Hypothalamus (tissue), 51 donors: ENCODE measurements at regions not wholly inside any gene's neighbourhood (a gene's known extent, or its start where the extent isn't known, plus 50 kb on each side); places are given as distances from the start of the nearest gene placed in this dataset.
A peak's percentile ranks its signal among the peaks of the same experiment; 100 is the strongest.
"Not testable (repeated sequence)": the region's sequence is repeated elsewhere in the genome, so short reads cannot be mapped to it uniquely, and the experiment has no call there.

ENCODE experiments used
- DNase-seq, 51 donors: peaks; one replicate each; lab custom pipeline; 2025; lab: John Stamatoyannopoulos, UW

GRCh38 chr6:99801805-99802204, 192.2 kb downstream of the MCHR2 start:
- no peak for DNase-seq

DNA sequence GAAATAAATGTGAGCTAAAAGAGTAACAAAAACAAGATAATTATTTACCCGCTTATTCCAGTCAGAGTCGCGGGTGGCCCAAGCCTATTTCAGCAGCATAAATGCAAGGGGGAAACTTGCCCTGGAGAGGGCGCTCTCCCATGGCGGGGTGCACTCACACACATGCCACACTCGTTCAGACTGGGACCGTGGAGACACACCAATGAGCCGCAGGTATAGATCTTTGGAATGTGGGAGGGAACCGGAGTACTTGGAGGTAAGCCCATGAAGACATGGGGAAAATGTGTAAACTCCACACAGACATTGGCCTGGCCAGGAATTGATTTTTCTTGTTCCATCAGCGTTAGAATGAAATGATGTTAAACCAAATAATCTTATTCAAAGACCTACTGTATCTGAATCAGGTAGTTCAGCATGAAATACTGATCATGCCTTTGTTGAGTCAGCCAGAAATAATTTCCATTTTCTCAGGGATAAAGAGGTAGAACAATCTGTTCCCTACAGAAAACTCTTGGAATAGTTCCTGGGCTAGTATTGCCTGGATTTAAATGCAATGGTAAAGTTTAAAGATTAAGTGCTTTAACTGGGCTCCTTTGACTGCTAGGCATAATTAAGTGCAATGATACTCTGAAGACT, 191.5 kb downstream of the MCHR2 start:
- no peak for DNase-seq

DNA sequence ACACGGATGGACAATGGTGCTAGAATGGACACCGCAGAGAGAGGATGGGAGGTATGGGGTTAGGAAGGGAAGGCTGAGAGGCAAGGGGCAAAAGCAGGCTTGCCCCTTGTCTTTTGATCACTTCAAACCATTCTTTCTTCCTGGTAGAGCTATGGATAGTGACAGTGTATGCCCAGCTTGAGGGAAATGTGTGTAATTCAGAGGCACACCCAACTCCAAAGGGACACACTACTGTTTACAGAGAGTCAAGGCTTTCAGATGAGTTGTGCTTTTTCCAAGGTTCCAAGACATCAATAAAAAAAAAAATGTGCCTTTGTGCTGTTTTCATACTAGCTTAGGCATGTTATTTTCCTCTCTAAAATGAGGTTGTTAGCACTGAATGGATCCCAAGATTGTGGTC, 185.0 kb downstream of the MCHR2 start:
- DNase-seq: no peak

DNA sequence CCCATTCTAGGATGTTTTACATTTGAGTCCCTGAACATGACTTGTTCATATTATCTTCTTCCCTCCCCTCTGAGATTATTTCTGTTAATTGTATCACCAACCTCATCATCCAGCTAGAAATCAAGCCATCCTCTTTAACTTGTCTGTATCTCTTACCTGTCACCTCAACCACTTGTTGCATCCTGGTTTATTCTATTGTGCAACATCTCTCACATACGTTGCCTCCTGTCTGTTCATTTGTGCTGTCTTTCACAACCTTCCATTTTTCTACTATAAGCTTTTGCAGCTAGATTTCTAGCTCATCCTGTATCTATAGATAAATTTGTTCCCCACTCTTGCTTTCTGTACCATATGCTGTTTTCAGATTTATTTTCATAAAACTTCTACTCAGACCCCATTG, 183.7 kb downstream of the MCHR2 start:
- DNase-seq: no peak

- DNase-seq: no peak
Measured at GRCh38 chr6:99810942-99811620, 182.9 kb downstream of the MCHR2 start.

DNA sequence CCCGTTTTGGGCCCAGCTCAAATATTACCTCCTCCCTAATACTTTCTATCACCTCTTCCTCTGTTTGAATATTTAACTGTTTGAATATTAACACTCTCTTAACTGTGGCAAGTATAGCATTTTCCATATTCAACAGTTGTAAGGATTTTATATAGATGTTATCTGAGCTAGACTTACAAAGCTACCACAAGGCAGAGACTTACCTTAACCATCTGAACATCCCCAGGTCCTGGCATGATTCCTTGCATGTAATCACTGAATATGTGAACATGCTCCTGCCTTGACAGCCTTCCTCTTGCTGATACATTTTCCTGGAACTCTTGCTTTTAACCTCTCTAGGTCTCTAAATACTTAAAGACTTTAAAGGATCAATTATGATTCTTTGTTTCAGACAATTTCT, 182.4 kb downstream of the MCHR2 start:
- no peak for DNase-seq

DNA sequence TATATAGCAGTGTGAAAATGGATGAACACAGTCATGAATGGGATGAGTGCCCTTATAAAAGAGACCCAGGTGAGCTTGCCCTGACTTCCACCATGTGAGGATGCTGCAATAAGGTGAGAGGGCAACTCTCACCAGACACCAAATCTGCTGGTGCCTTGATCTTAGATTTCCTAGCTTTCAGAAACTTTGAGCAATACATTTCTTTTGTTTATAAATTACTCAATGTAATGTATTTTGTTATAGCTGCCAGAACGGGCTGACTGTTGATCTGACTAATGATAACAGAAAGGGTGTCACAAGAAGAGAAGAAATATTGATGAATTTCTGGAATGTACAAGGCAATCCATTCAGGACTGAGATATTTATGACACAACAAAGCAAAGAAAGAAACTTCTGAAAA, 180.5 kb downstream of the MCHR2 start:
- DNase-seq: no peak

DNA sequence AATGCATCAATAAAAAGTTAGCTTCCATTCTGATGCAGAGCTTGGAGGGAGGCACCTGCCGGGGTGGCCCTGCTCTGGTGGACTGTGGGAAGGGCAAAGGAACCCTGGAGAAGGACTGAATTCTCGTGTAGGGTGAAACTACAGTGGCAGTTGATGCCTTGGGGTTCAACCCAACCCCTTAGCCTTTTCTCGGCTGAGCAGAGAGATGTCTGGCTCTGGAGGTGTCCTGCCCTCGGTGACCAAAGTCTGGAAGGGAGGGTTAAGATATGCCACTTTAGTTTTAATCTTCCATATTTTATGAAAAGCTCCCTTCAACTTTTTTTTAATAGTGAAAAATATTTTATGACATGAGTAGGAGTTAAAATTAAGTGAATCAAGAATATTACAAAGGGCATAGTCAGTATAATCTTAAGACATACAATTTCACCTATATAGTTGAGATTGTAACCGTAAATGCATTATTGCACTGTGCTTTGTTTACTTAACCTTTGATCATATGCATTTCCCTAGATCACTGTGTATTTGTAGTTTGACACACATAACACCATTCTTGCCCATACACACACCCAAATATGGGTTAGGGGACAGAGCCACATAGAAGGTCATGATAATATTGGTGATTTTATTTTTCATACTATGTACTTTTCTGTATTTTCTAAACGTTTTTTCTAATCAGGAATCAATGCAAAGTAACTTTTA, 179.6 kb downstream of the MCHR2 start:
- DNase-seq: no peak

DNA sequence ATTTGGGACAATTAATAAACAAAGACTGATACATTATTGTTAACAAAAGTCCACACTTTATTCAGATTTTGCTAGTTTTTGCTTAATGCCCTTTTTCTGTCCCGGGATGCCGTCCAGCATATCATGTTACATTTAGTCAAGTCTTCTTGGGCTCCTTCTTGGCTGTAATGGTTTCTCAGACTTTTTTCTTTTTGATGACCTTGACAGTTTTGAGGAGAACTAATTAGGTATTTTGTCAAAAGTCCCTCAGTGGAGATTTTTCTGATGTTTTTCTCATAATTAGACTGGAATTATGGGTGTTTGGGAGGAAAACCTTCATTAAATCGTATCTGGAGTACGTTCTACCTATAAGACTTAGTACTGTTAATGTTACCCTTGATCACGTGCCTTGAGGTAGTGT, 177.2 kb downstream of the MCHR2 start:
- no peak for DNase-seq

DNA sequence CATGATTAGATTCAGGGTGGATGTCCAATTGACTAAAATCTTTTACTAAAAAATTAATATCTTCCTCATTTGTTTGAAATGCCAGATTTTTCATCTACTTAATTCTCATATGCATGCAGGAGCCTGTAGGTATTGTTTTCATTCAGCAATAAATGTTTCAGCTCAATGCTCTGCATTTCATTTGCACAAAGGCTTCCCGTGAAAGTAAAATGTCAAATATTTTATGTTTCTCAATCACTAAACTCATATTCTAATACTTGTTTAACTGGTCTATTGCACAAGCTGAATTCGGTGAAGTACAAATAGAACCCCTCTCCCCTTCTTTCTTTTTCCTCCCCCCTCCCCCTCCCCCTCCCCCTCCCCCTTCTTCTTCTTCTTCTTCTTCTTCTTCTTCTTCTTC, 175.9 kb downstream of the MCHR2 start:
- no peak for DNase-seq

DNA sequence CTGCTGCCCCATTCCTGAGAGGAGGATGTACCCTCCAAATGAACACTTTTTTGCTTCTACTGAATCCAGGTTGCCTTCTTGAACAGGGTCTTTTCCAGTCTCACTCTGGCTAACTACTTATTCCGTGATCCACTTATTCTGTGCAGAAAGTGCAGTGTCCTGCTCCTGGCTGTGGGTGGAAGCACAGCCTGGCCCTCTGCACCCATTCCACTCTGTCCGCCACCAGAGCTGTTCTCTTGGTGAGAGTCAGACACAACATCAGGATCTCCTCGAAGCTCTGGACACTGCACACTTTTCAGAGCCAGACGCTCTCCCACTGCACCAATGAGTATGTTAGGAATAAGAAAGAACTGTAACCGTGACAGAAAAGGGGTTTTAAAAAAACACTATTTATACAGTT, 174.2 kb downstream of the MCHR2 start:
- no peak for DNase-seq

- DNase-seq: no peak
Measured at GRCh38 chr6:99821164-99821563, 172.9 kb downstream of the MCHR2 start.

GRCh38 chr6:99822741-99823512, 171.1 kb downstream of the MCHR2 start:
- peak in 8 of 51 donors; percentile 1 to 58 (median 1) for DNase-seq

DNA sequence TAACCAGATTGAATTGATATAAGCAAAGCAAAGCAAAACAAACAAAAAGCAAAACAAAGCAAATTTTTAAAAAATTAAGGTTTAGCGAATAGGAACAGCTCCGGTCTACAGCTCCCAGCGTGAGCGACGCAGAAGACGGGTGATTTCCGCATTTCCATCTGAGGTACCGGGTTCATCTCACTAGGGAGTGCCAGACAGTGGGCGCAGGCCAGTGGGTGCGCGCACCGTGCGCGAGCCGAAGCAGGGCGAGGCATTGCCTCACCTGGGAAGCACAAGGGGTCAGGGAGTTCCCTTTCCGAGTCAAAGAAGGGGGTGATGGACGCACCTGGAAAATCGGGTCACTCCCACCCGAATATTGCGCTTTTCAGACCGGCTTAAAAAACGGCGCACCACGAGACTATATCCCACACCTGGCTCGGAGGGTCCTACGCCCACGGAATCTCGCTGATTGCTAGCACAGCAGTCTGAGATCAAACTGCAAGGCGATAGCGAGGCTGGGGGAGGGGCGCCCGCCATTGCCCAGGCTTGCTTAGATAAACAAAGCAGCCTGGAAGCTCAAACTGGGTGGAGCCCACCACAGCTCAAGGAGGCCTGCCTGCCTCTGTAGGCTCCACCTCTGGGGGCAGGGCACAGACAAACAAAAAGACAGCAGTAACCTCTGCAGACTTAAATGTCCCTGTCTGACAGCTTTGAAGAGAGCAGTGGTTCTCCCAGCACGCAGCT, 170.3 kb downstream of the MCHR2 start:
- DNase-seq: not testable (repeated sequence)

DNA sequence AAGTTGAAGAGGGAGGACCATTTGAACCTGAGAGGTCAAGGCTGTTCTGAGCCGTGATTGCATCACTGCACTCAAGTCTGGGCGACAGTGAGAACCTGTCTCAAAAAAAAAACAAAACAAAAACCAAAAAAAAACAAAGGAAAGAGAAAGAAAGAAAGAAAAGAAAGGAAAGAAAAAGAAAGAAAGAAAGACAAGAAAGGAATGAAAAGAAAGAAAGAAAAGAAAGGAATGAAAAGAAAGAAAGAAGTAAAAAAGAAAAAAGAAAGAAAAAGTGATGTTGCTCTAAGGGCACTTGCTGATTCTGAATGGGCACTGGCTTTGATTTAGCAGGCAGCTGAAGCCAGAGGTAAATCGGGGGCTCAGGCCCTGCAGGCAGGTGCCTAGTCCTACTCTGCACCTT, 161.0 kb downstream of the MCHR2 start:
- no peak for DNase-seq

DNA sequence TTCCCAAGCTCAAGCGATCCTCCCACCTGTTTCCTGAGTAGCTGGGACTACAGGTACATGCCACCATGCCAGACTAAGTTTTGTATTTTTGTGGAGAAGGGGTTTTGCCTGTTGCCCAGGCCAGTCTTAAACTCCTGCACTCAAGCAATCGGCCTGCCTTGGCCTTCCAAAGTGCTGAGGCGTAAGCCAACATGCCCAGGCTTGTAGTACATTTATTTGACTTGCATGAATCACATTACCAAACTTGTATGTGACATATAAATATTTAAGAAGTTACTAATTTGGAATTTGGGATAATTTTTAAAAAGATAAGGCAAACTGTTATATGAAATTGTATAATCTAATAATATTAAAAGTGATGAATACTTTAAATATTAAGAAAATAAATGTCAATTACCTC, 157.6 kb downstream of the MCHR2 start:
- no peak for DNase-seq

DNA sequence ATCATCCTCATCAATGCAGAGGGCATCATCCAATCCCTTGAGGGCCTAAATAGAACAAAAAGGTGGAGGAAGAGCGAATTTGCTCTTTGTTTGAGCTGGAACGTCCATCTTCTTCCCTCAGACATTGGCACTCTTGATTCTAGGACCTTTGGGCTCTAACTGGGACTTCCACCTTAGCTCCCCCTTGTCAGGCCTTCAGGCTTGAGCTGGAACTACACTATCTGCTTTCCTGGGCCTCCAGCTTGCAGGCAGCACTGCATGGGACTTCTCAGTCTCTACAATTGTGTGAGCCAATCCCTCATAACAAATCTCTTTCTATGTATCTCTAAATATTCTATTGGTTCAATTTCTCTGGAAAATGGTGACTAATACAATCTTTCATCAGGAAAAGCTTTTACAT, 155.4 kb downstream of the MCHR2 start:
- no peak for DNase-seq

DNA sequence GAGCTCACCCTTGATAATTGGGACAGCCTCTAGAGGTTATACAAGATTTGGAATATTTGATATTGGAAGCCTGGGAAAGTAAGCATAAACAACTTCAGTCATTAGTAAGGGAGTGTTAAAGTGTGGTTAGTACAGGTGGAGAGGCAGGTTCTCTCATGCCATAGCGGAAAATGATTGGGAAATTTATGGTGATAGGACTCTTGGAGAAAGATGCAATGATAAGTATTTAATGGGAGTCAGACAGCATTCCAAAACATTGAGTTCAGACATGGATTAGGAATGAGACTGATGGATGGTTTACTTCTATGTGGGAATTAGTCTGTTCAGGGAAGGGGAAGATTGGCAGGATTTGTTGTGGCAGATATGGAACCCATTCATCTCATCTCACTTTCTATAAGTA, 152.7 kb downstream of the MCHR2 start:
- DNase-seq: no peak

DNA sequence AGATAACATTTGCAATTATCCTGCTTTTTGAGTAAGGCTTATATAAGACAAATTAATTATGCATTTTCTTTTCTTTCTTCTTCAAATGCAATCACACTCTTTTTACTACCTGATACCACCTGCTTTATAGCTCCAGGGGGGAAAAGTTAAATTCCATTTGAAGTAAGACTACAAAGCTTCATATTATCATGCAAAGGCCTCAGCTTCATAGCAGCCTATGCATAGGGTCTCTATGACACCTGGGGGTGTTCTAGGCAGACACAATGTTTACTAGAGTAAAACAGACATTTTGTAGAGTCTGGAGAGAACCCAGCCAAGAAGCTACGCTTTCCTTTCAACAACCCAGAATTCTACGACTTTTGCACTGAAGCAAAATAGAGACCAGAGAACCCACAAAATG, 148.0 kb downstream of the MCHR2 start:
- no peak for DNase-seq

GRCh38 chr6:99850841-99851240, 143.2 kb downstream of the MCHR2 start:
- no peak for DNase-seq

DNA sequence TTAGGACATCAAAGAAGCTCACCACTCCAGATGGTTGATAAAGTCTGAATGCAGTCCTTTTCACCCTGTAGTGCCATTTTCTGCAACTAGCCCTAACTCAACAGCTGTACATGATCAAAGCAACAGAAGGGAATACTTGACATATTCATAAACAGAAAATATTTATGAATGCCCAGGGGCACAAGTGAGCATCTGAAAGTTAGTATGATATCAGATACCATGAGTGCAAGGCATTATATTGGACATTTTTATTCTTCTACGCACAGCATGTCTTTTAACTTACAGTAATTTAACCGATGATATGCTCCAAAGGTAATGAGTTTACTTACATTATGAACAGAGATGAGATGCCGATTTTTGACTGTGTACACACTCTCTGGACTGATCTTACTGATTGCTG, 142.0 kb downstream of the MCHR2 start:
- DNase-seq: no peak
